Dermis microvascular lymphatic vessel endothelial cell (primary cell): ENCODE measurements at regions not wholly inside any gene's neighbourhood (a gene's known extent, or its start where the extent isn't known, plus 50 kb on each side); places are given as distances from the start of the nearest gene placed in this dataset.
"Not testable (repeated sequence)": the region's sequence is repeated elsewhere in the genome, so short reads cannot be mapped to it uniquely, and the experiment has no call there.

Experiments
- DNase-seq, 2 donors: peaks; one replicate each; pipeline versions ENCODE4 v3.0.0 to v3.0.0-alpha.2; 2010; ENCODE audit warnings: low read depth in 2 of 2

- no peak for DNase-seq
These were observed 434.5 kb upstream of the KCND2 start for GRCh38 chr7:119838444-119838843.

GRCh38 chr7:119842337-119842736 lies 430.6 kb upstream of the KCND2 start:
- DNase-seq, result no peak

GRCh38 chr7:119842786-119843185 lies 430.2 kb upstream of the KCND2 start:
- DNase-seq, result no peak

- no peak for DNase-seq
These were observed 411.6 kb upstream of the KCND2 start for GRCh38 chr7:119861385-119861784.

GRCh38 chr7:119868387-119868786 lies 404.6 kb upstream of the KCND2 start:
- no peak for DNase-seq

- DNase-seq, result no peak
These were observed 393.1 kb upstream of the KCND2 start for GRCh38 chr7:119879835-119880234.

GRCh38 chr7:119886007-119886406 lies 387.0 kb upstream of the KCND2 start:
- no peak for DNase-seq

- not testable (repeated sequence) for DNase-seq
These were observed 386.4 kb upstream of the KCND2 start for GRCh38 chr7:119886525-119886924.

- DNase-seq, result no peak
These were observed 384.7 kb upstream of the KCND2 start for GRCh38 chr7:119888251-119888650.

GRCh38 chr7:119890631-119891030 lies 382.3 kb upstream of the KCND2 start:
- DNase-seq, result no peak

GRCh38 chr7:119895320-119895719 lies 377.7 kb upstream of the KCND2 start:
- no peak for DNase-seq

GRCh38 chr7:119896386-119896785 lies 376.6 kb upstream of the KCND2 start:
- no peak for DNase-seq

GRCh38 chr7:119900996-119901672 lies 371.8 kb upstream of the KCND2 start:
- no peak for DNase-seq

- no peak for DNase-seq
These were observed 369.9 kb upstream of the KCND2 start for GRCh38 chr7:119903085-119903484.

GRCh38 chr7:119905495-119905894 lies 367.5 kb upstream of the KCND2 start:
- no peak for DNase-seq

- no peak for DNase-seq
These were observed 364.0 kb upstream of the KCND2 start for GRCh38 chr7:119908948-119909347.

- not testable (repeated sequence) for DNase-seq
These were observed 358.9 kb upstream of the KCND2 start for GRCh38 chr7:119914119-119914518.

GRCh38 chr7:119916501-119916900 lies 356.5 kb upstream of the KCND2 start:
- no peak for DNase-seq

GRCh38 chr7:119918185-119918584 lies 354.8 kb upstream of the KCND2 start:
- no peak for DNase-seq

- DNase-seq, result no peak
These were observed 353.0 kb upstream of the KCND2 start for GRCh38 chr7:119919986-119920385.

GRCh38 chr7:119925581-119926289 lies 347.2 kb upstream of the KCND2 start:
- DNase-seq, result no peak

- DNase-seq, result no peak
These were observed 343.1 kb upstream of the KCND2 start for GRCh38 chr7:119929891-119930290.

- DNase-seq, result no peak
These were observed 341.6 kb upstream of the KCND2 start for GRCh38 chr7:119931230-119931824.
